ENCODE measurements at regions not wholly inside any gene's neighbourhood (a gene's known extent, or its start where the extent isn't known, plus 50 kb on each side); places are given as distances from the start of the nearest gene placed in this dataset.
"Not testable (repeated sequence)": the region's sequence is repeated elsewhere in the genome, so short reads cannot be mapped to it uniquely, and the experiment has no call there.

DNA sequence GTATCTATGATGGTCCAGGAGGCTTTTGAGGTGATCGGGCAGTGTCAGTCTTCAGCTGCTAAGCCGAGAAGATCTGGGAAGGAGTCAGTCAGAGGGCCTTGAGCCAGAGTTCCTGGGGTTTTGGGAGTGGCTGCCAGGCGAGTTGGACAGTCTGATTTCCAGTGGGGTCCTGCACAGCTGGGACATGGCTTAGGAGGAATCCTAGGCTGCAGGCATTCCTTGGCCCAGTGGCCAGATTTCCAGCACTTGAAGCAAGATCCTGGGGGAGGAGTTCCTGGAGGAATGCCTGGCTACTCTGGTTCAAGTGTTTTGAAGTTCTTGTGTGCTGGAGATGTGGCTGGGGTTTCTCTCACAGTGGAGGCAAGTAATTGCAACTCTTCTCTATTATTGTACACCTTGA lies 271.3 kb downstream of the FGF10 start:
- TF ChIP-seq, protein P1, sequence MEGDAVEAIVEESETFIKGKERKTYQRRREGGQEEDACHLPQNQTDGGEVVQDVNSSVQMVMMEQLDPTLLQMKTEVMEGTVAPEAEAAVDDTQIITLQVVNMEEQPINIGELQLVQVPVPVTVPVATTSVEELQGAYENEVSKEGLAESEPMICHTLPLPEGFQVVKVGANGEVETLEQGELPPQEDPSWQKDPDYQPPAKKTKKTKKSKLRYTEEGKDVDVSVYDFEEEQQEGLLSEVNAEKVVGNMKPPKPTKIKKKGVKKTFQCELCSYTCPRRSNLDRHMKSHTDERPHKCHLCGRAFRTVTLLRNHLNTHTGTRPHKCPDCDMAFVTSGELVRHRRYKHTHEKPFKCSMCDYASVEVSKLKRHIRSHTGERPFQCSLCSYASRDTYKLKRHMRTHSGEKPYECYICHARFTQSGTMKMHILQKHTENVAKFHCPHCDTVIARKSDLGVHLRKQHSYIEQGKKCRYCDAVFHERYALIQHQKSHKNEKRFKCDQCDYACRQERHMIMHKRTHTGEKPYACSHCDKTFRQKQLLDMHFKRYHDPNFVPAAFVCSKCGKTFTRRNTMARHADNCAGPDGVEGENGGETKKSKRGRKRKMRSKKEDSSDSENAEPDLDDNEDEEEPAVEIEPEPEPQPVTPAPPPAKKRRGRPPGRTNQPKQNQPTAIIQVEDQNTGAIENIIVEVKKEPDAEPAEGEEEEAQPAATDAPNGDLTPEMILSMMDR (IDR thresholded peaks at IDR 0.05): not testable (repeated sequence)
- TF ChIP-seq POLR2A (IDR thresholded peaks at IDR 0.05): not testable (repeated sequence)

Measured in Peyer's patch (tissue), 4 donors.